WERI-Rb-1 (cell line): ENCODE measurements at regions not wholly inside any gene's neighbourhood (a gene's known extent, or its start where the extent isn't known, plus 50 kb on each side); places are given as distances from the start of the nearest gene placed in this dataset.

Experiments used
- DNase-seq: peaks from one replicate; pipeline ENCODE4 v3.0.0-alpha.2; 2020
- H3K27ac ChIP-seq: fragments of 250-450 bp; sonication (Bioruptor Pico); 2 replicates; pipeline ENCODE4 v1.5.1; 2020; ENCODE audit warnings: mild to moderate bottlenecking, moderate library complexity
- H3K27me3 ChIP-seq: fragments of 250-450 bp; sonication (Bioruptor Pico); 2 replicates; pipeline ENCODE4 v1.5.1; 2021; ENCODE audit warnings: mild to moderate bottlenecking, low read depth, moderate library complexity; ENCODE audit not compliant: insufficient read depth, severe bottlenecking
- H3K36me3 ChIP-seq: fragments of 250-450 bp; sonication (Bioruptor Pico); 2 replicates; pipeline ENCODE4 v1.5.1; 2020; ENCODE audit warnings: mild to moderate bottlenecking, moderate library complexity
- H3K4me3 ChIP-seq: 2 replicates; pipeline ENCODE4 v1.5.1; 2011; ENCODE audit warnings: low read depth, mild to moderate bottlenecking, control low read depth, low read length
- H3K9me3 ChIP-seq: fragments of 250-450 bp; sonication (Bioruptor Pico); 2 replicates; pipeline ENCODE4 v1.5.1; 2021; ENCODE audit warnings: mild to moderate bottlenecking, moderate library complexity; ENCODE audit not compliant: severe bottlenecking
- TF ChIP-seq, protein P1 (sequence below): IDR thresholded peaks from 2 replicates; pipeline ENCODE4 v1.5.1; 2011; ENCODE audit warnings: low read depth, mild to moderate bottlenecking, control low read depth, inconsistent platforms, low read length

DNA sequence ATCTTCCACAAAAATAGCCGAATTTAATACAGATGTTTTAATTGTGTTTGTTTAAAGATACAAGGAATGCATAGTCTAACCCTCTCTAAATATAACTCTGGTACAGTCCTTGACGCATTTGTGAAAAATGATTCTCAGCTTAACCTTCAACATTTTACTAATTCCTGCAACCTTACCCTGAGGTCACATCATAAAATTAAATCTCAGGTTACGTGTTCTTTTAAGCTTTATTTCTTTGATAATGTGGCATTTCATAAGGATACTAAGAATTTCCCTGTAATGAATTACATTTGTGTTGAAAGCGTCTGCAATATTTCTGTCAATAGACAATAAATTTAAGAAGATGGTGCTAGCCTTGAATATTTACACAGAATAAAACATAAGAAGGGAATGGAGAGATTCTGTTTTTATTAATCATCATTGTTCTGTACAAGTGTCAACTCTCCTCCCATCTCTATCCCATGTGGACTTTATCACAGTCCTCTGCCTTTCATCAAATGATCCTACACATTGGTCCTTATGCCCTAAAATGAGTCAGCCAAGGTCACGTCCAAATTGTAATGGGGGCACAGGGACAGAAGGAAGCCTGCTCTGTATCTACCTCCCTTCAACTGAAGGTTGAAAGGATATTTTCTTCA is 769.3 kb upstream of the FLRT2 start:
- no peak for DNase-seq
- TF ChIP-seq, protein P1, sequence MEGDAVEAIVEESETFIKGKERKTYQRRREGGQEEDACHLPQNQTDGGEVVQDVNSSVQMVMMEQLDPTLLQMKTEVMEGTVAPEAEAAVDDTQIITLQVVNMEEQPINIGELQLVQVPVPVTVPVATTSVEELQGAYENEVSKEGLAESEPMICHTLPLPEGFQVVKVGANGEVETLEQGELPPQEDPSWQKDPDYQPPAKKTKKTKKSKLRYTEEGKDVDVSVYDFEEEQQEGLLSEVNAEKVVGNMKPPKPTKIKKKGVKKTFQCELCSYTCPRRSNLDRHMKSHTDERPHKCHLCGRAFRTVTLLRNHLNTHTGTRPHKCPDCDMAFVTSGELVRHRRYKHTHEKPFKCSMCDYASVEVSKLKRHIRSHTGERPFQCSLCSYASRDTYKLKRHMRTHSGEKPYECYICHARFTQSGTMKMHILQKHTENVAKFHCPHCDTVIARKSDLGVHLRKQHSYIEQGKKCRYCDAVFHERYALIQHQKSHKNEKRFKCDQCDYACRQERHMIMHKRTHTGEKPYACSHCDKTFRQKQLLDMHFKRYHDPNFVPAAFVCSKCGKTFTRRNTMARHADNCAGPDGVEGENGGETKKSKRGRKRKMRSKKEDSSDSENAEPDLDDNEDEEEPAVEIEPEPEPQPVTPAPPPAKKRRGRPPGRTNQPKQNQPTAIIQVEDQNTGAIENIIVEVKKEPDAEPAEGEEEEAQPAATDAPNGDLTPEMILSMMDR, result no peak
- Histone ChIP-seq H3K9me3 (no peaks in the 10 kb centered on the region), H3K36me3 (no peaks in the 10 kb centered on the region), H3K4me3 (no peak overlapping the region), H3K27me3 (no peaks in the 10 kb centered on the region), H3K27ac (no peak overlapping the region)

DNA sequence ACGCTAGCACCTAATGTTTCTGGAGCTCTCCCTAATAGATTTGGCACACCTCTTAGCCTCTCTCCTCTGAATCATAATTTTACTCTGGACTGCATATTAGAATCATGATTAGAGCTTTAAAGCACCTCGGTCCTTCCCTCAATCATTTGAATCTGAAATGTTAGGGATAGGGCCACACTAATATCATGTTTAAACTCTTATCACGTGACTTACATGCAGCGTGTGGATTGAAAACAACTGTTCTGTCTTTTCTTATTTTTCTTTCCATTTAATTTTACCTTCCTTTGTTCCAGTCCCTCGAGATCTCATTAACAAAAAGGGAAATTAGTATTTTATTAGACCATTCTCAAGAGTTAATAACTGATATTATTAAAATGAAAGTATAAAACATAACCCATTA is 762.5 kb upstream of the FLRT2 start:
- TF ChIP-seq, protein P1, result no peak
- DNase-seq, result no peak
- H3K36me3 ChIP-seq, result no peaks in the 10 kb centered on the region
- no peaks in the 10 kb centered on the region for H3K27me3 ChIP-seq
- H3K27ac ChIP-seq, result no peak overlapping the region
- H3K4me3 ChIP-seq, result no peak overlapping the region
- no peaks in the 10 kb centered on the region for H3K9me3 ChIP-seq

DNA sequence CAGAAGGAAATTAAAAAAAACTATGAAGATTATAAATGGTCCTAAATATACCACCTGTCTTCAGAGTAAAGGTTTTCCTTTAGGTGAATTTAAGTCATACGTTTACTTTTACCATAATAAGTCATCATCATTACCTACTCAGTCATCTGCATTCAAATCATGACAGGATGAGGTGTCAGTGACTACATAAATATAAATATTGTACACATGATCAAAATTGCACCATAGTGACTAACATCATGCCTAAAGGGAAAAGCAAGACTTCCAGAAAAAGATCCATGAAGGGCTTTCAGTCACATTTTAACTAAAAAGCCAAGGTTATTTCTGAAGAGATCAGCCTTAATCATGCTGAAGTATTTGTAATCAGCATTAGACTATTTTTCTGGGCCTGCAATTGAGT is 759.9 kb upstream of the FLRT2 start:
- Histone ChIP-seq H3K36me3 (no peaks in the 10 kb centered on the region), H3K27ac (no peak overlapping the region), H3K4me3 (no peak overlapping the region), H3K27me3 (no peaks in the 10 kb centered on the region), H3K9me3 (no peaks in the 10 kb centered on the region)
- no peak for DNase-seq
- TF ChIP-seq, protein P1, result no peak

DNA sequence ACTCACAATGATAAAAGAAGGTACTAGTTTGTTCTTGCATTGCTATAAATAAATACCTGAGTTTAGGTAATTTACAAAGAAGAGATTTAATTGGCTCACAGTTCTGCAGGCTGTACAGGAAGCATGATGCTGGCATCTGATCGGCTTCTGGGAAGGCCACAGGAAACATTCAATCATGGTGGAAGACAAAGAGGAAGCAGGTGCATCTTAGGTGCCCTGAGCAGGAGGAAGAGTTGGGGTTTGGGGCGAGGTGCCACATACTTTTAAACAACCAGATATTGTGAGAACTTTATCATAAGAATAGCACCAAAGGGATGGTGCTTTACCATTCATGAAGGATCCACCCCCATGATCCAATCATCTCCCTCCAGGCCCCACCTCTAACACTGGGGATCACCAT is 752.6 kb upstream of the FLRT2 start:
- no peak overlapping the region for H3K27ac ChIP-seq
- H3K36me3 ChIP-seq, result no peaks in the 10 kb centered on the region
- no peak for DNase-seq
- no peak overlapping the region for H3K4me3 ChIP-seq
- TF ChIP-seq, protein P1, result no peak
- H3K9me3 ChIP-seq, result no peaks in the 10 kb centered on the region
- no peaks in the 10 kb centered on the region for H3K27me3 ChIP-seq

DNA sequence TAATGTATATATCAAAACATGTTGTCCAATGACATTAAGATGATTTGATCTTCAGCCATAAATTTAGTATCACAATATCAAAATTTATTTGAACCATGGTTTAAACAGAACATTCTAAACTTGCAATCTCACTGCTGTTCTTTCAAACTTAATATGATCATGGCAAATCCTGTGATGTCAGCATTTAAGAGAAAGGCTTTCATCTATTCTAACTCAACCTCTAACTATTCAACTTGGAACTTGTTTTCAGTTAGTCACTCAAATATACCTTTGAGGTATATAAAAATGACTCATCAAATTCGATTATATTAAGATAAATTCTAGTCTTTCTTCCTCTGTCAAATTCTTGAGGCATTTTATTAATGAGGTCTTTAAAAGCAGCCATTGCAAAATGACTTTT is 747.0 kb upstream of the FLRT2 start:
- Histone ChIP-seq H3K4me3 (no peak overlapping the region), H3K9me3 (no peaks in the 10 kb centered on the region), H3K27me3 (no peaks in the 10 kb centered on the region), H3K36me3 (no peaks in the 10 kb centered on the region), H3K27ac (no peak overlapping the region)
- DNase-seq, result no peak
- TF ChIP-seq, protein P1, result no peak

DNA sequence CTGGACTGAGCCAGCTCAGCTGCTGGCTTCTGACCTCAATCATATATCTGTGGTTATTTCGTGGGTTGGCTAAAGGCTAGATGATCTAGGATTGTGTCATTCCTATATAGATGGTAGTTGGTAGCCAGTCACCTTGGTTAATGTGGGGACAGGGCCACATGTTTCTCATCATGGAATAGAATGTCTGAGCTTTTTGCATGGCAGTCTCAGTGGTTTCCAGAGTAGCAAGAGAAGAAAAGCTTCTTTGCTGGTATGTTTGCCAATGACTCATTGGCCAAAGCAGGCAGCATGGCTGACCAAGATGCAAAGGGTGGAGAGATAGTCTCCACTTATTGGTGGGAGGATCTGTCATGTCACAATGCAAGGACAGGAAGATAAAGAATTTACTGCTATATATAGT is 746.4 kb upstream of the FLRT2 start:
- H3K27ac ChIP-seq, result no peak overlapping the region
- no peaks in the 10 kb centered on the region for H3K9me3 ChIP-seq
- no peak for DNase-seq
- H3K36me3 ChIP-seq, result no peaks in the 10 kb centered on the region
- H3K27me3 ChIP-seq, result no peaks in the 10 kb centered on the region
- TF ChIP-seq, protein P1, result no peak
- H3K4me3 ChIP-seq, result no peak overlapping the region
